Amniotic epithelial cell (primary cell): ENCODE measurements at regions not wholly inside any gene's neighbourhood (a gene's known extent, or its start where the extent isn't known, plus 50 kb on each side); places are given as distances from the start of the nearest gene placed in this dataset.
"Not testable (repeated sequence)": the region's sequence is repeated elsewhere in the genome, so short reads cannot be mapped to it uniquely, and the experiment has no call there.

ENCODE experiments used
- DNase-seq: peaks from one replicate; pipeline ENCODE4 v3.0.0-alpha.2; 2010; ENCODE audit warnings: low read depth

- no peak for DNase-seq
Observed at GRCh38 chr13:80718970-80719369, 378.0 kb upstream of the SPRY2 start.

- DNase-seq: no peak
Observed at GRCh38 chr13:80717776-80718175, 376.9 kb upstream of the SPRY2 start.

- DNase-seq: peak; percentile 25
Observed at GRCh38 chr13:80716610-80717081, 375.7 kb upstream of the SPRY2 start.

- DNase-seq: peak; percentile 11
Observed at GRCh38 chr13:80712026-80712425, 371.1 kb upstream of the SPRY2 start.

- DNase-seq: no peak
Observed at GRCh38 chr13:80708791-80709190, 367.9 kb upstream of the SPRY2 start.

- DNase-seq: no peak
Observed at GRCh38 chr13:80707000-80707983, 366.4 kb upstream of the SPRY2 start.

GRCh38 chr13:80706164-80706471 is 365.2 kb upstream of the SPRY2 start:
- no peak for DNase-seq

GRCh38 chr13:80705371-80706163 is 364.6 kb upstream of the SPRY2 start:
- no peak for DNase-seq

- no peak for DNase-seq
Observed at GRCh38 chr13:80704369-80704768, 363.4 kb upstream of the SPRY2 start.

GRCh38 chr13:80695841-80696240 is 354.9 kb upstream of the SPRY2 start:
- no peak for DNase-seq

GRCh38 chr13:80691814-80692213 is 350.9 kb upstream of the SPRY2 start:
- DNase-seq: not testable (repeated sequence)

GRCh38 chr13:80690208-80690607 is 349.3 kb upstream of the SPRY2 start:
- DNase-seq: no peak

GRCh38 chr13:80688593-80688992 is 347.7 kb upstream of the SPRY2 start:
- no peak for DNase-seq

- DNase-seq: no peak
Observed at GRCh38 chr13:80685942-80686341, 345.0 kb upstream of the SPRY2 start.

GRCh38 chr13:80684217-80684991 is 343.5 kb upstream of the SPRY2 start:
- no peak for DNase-seq

GRCh38 chr13:80680786-80681366 is 339.9 kb upstream of the SPRY2 start:
- DNase-seq: no peak

GRCh38 chr13:80679423-80679822 is 338.5 kb upstream of the SPRY2 start:
- DNase-seq: no peak

GRCh38 chr13:80677227-80677626 is 336.3 kb upstream of the SPRY2 start:
- no peak for DNase-seq

GRCh38 chr13:80675442-80675841 is 334.5 kb upstream of the SPRY2 start:
- DNase-seq: not testable (repeated sequence)

GRCh38 chr13:80671773-80672172 is 330.8 kb upstream of the SPRY2 start:
- DNase-seq: no peak

- DNase-seq: no peak
Observed at GRCh38 chr13:80669112-80669511, 328.2 kb upstream of the SPRY2 start.

- DNase-seq: no peak
Observed at GRCh38 chr13:80668452-80668851, 327.5 kb upstream of the SPRY2 start.
